NT2/D1 (cell line): ENCODE measurements at regions not wholly inside any gene's neighbourhood (a gene's known extent, or its start where the extent isn't known, plus 50 kb on each side); places are given as distances from the start of the nearest gene placed in this dataset.

Experiments used
- DNase-seq: peaks from one replicate; pipeline ENCODE4 v3.0.0-alpha.2; 2011; ENCODE audit warnings: low read depth, low spot score
- H3K27me3 ChIP-seq: 2 replicates; pipeline ENCODE4 v1.6.0; 2011; ENCODE audit warnings: mild to moderate bottlenecking; ENCODE audit not compliant: insufficient read length, insufficient read depth
- H3K36me3 ChIP-seq: 2 replicates; pipeline ENCODE4 v1.6.1; 2011; ENCODE audit warnings: mild to moderate bottlenecking, low read length, mixed read lengths; ENCODE audit not compliant: insufficient read depth, insufficient read length
- H3K4me1 ChIP-seq: 2 replicates; pipeline ENCODE4 v1.5.1; 2011; ENCODE audit not compliant: insufficient read depth, insufficient read length
- H3K4me3 ChIP-seq: 2 replicates; pipeline ENCODE4 v1.5.1; 2011; ENCODE audit warnings: low read depth; ENCODE audit not compliant: insufficient read length
- H3K9ac ChIP-seq: 2 replicates; pipeline ENCODE4 v1.6.0; 2011; ENCODE audit warnings: low read depth; ENCODE audit not compliant: insufficient read length
- H3K9me3 ChIP-seq: 2 replicates; pipeline ENCODE4 v1.5.1; 2011; ENCODE audit warnings: mild to moderate bottlenecking, low read length; ENCODE audit not compliant: insufficient read depth
- SUZ12 ChIP-seq: IDR thresholded peaks from 2 replicates; pipeline ENCODE4 v1.6.1; 2011; ENCODE audit not compliant: insufficient read length, insufficient read depth; ENCODE audit errors: extremely low read depth
- YY1 ChIP-seq: IDR thresholded peaks from 2 replicates; pipeline ENCODE4 v1.6.1; 2011; ENCODE audit not compliant: insufficient read length, insufficient read depth
- ZNF274 ChIP-seq: IDR thresholded peaks from 2 replicates; pipeline ENCODE4 v1.6.1; 2011; ENCODE audit warnings: mild to moderate bottlenecking, low read depth, low read length

- Histone ChIP-seq H3K4me3 (no peak overlapping the region), H3K9ac (no peak overlapping the region), H3K4me1 (no peaks in the 10 kb centered on the region), H3K27me3 (no peaks in the 10 kb centered on the region), H3K9me3 (no peaks in the 10 kb centered on the region), H3K36me3 (no peaks in the 10 kb centered on the region)
- TF ChIP-seq YY1 = no peak
- TF ChIP-seq ZNF274 = no peak
- TF ChIP-seq SUZ12 = no peak
- no peak for DNase-seq
Observed at GRCh38 chr10:3668276-3668965, 116.6 kb downstream of the KLF6 start.

- no peaks in the 10 kb centered on the region for H3K27me3 ChIP-seq
- no peak for DNase-seq
- no peaks in the 10 kb centered on the region for H3K9me3 ChIP-seq
- H3K4me3 ChIP-seq = no peak overlapping the region
- no peaks in the 10 kb centered on the region for H3K4me1 ChIP-seq
- H3K36me3 ChIP-seq = no peaks in the 10 kb centered on the region
- no peak overlapping the region for H3K9ac ChIP-seq
- TF ChIP-seq YY1 = no peak
- no peak for TF ChIP-seq ZNF274
- no peak for TF ChIP-seq SUZ12
Observed at GRCh38 chr10:3666525-3667302, 118.3 kb downstream of the KLF6 start.

- H3K27me3 ChIP-seq = no peaks in the 10 kb centered on the region
- no peak for TF ChIP-seq SUZ12
- TF ChIP-seq YY1 = no peak
- no peak for TF ChIP-seq ZNF274
- no peaks in the 10 kb centered on the region for H3K36me3 ChIP-seq
- no peak for DNase-seq
- no peak overlapping the region for H3K9ac ChIP-seq
- H3K9me3 ChIP-seq = peaks cover 8% of the 10 kb centered on the region; the same call in 1 of the 2 replicates
- H3K4me3 ChIP-seq = no peak overlapping the region
- no peaks in the 10 kb centered on the region for H3K4me1 ChIP-seq
Observed at GRCh38 chr10:3665316-3665908, 119.6 kb downstream of the KLF6 start.

GRCh38 chr10:3662775-3663174, 122.2 kb downstream of the KLF6 start:
- DNase-seq = no peak
- H3K27me3 ChIP-seq = no peaks in the 10 kb centered on the region
- H3K9ac ChIP-seq = no peak overlapping the region
- no peak overlapping the region for H3K4me3 ChIP-seq
- TF ChIP-seq SUZ12 = no peak
- no peak for TF ChIP-seq ZNF274
- no peak for TF ChIP-seq YY1
- peaks cover 8% of the 10 kb centered on the region; the same call in 1 of the 2 replicates for H3K9me3 ChIP-seq
- no peaks in the 10 kb centered on the region for H3K36me3 ChIP-seq
- peaks cover 2% of the 10 kb centered on the region for H3K4me1 ChIP-seq

GRCh38 chr10:3661271-3661670, 123.7 kb downstream of the KLF6 start:
- no peaks in the 10 kb centered on the region for H3K36me3 ChIP-seq
- no peak for DNase-seq
- TF ChIP-seq YY1 = no peak
- TF ChIP-seq SUZ12 = no peak
- no peak for TF ChIP-seq ZNF274

GRCh38 chr10:3660753-3661152, 124.3 kb downstream of the KLF6 start:
- no peak for TF ChIP-seq YY1
- TF ChIP-seq SUZ12 = no peak
- no peak for TF ChIP-seq ZNF274
- no peaks in the 10 kb centered on the region for H3K27me3 ChIP-seq
- H3K4me1 ChIP-seq = peaks cover 2% of the 10 kb centered on the region
- H3K9me3 ChIP-seq = peaks cover 8% of the 10 kb centered on the region; the same call in 1 of the 2 replicates
- no peak overlapping the region for H3K9ac ChIP-seq
- H3K4me3 ChIP-seq = no peak overlapping the region
- DNase-seq = no peak
- no peaks in the 10 kb centered on the region for H3K36me3 ChIP-seq

More at GRCh38 chr10:3661271-3661670, 123.7 kb downstream of the KLF6 start:
- peaks cover 2% of the 10 kb centered on the region for H3K4me1 ChIP-seq
- H3K9me3 ChIP-seq = peaks cover 8% of the 10 kb centered on the region; the same call in 1 of the 2 replicates
- no peak overlapping the region for H3K4me3 ChIP-seq
- H3K27me3 ChIP-seq = no peaks in the 10 kb centered on the region
- no peak overlapping the region for H3K9ac ChIP-seq
